GM12892 (cell line): ENCODE measurements at regions not wholly inside any gene's neighbourhood (a gene's known extent, or its start where the extent isn't known, plus 50 kb on each side); places are given as distances from the start of the nearest gene placed in this dataset.

Experiments
- POLR2A ChIP-seq: IDR thresholded peaks from 2 replicates; pipeline ENCODE4 v1.6.1; 2011; ENCODE audit warnings: low read depth, low read length, control low read depth
- POLR2AphosphoS5 ChIP-seq: IDR thresholded peaks from 2 replicates; pipeline ENCODE4 v1.6.1; 2011; ENCODE audit warnings: low read depth, low read length, control low read depth

DNA sequence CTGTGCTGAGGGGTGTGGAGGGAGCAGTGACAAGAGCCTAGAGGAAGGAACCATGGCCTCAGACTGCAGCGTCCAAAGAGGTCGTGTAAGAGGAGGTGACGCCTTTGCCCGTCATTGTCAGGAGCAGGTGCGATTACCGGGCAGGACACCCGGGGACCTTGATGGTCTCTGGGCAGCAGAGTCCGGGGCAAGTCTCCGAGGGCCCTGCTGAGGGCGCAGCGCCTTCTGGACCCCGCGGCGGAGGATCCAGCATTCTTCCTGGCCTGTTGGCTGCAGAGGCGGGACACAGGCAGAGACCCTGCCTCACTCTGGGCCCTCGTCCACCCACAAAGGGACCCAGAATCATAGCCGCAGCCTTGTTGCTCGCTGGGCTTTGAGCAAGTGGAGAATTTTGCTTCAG is 1168.8 kb downstream of the BRD1 start:
- no peak for TF ChIP-seq POLR2A
- TF ChIP-seq POLR2AphosphoS5: no peak
